WTC11 (cell line): ENCODE measurements at regions not wholly inside any gene's neighbourhood (a gene's known extent, or its start where the extent isn't known, plus 50 kb on each side); places are given as distances from the start of the nearest gene placed in this dataset.

ENCODE experiments used
- ATAC-seq: fragments of 200-7000 bp; cut with Tn5 transposase; 2 replicates; pipeline ENCODE4 v1.10.0; 2021; ENCODE audit warnings: mild to moderate bottlenecking, moderate library complexity
- CTCF ChIA-PET: fragments of 300-600 bp; sonication (Branson Sonifier 250); formaldehyde crosslinking; loops from one replicate; lab custom pipeline; 2021; ENCODE audit warnings: antibody characterized with exemption; lab: Charles Lee
- POLR2A ChIA-PET: fragments of 350-600 bp; sonication (Branson Sonifier 250); formaldehyde crosslinking; loops from one replicate; lab custom pipeline; 2021; ENCODE audit warnings: antibody characterized with exemption; lab: Charles Lee
- DNase-seq: peaks from one replicate; pipeline ENCODE4 v3.0.0; 2021; ENCODE audit warnings: low spot score
- H3K27ac Mint-ChIP-seq: 2 replicates; pipeline ENCODE4 v1.8.0; 2021; ENCODE audit warnings: mixed read lengths
- H3K27me3 Mint-ChIP-seq: 2 replicates; pipeline ENCODE4 v1.8.0; 2021; ENCODE audit warnings: low read depth, mild to moderate bottlenecking, moderate library complexity, mixed read lengths
- H3K36me3 Mint-ChIP-seq: 2 replicates; pipeline ENCODE4 v1.8.0; 2021; ENCODE audit warnings: mixed read lengths
- H3K4me1 Mint-ChIP-seq: 2 replicates; pipeline ENCODE4 v1.8.0; 2022; ENCODE audit warnings: mixed read lengths
- H3K4me3 Mint-ChIP-seq: 2 replicates; pipeline ENCODE4 v1.8.0; 2021; ENCODE audit warnings: mild to moderate bottlenecking, moderate library complexity, mixed read lengths
- H3K9me3 Mint-ChIP-seq: 2 replicates; pipeline ENCODE4 v1.8.0; 2021; ENCODE audit warnings: mixed read lengths
- AFF4 ChIP-seq: sonication (generic); formaldehyde crosslinking; IDR thresholded peaks from 2 replicates; pipeline ENCODE4 v1.8.1; 2023; ENCODE audit warnings: mild to moderate bottlenecking, missing genetic modification reagents, borderline replicate concordance
- CBFB ChIP-seq: sonication (generic); formaldehyde crosslinking; IDR thresholded peaks from 2 replicates; pipeline ENCODE4 v1.8.1; 2022; ENCODE audit warnings: mild to moderate bottlenecking, low read depth, missing genetic modification reagents
- CREB1 ChIP-seq: sonication (generic); formaldehyde crosslinking; IDR thresholded peaks from 2 replicates; pipeline ENCODE4 v1.8.0; 2023; ENCODE audit warnings: mild to moderate bottlenecking, missing genetic modification reagents
- IRF1 ChIP-seq: sonication (generic); formaldehyde crosslinking; IDR thresholded peaks from 2 replicates; pipeline ENCODE4 v1.8.0; 2023; ENCODE audit warnings: missing genetic modification reagents
- MYBL2 ChIP-seq: sonication (generic); formaldehyde crosslinking; IDR thresholded peaks from 2 replicates; pipeline ENCODE4 v1.8.1; 2023; ENCODE audit warnings: mild to moderate bottlenecking, moderate library complexity, missing genetic modification reagents
- RORB ChIP-seq: fragments of 250-450 bp; sonication (Bioruptor Pico); IDR thresholded peaks from 2 replicates; pipeline ENCODE4 v1.9.0; 2021; ENCODE audit warnings: mild to moderate bottlenecking
- ZBTB21 ChIP-seq: sonication (generic); formaldehyde crosslinking; IDR thresholded peaks from 2 replicates; pipeline ENCODE4 v1.8.1; 2023; ENCODE audit warnings: mild to moderate bottlenecking, missing genetic modification reagents, borderline replicate concordance
- ZNF532 ChIP-seq: fragments of 250-450 bp; sonication (Bioruptor Pico); IDR thresholded peaks from 2 replicates; pipeline ENCODE4 v1.9.0; 2021; ENCODE audit warnings: mild to moderate bottlenecking, borderline replicate concordance
- ZSCAN18 ChIP-seq: fragments of 250-450 bp; sonication (Bioruptor Pico); IDR thresholded peaks from 2 replicates; pipeline ENCODE4 v2.1.2; 2022; ENCODE audit warnings: mild to moderate bottlenecking, moderate library complexity
- TF ChIP-seq, protein P1 (sequence below): fragments of 250-450 bp; sonication (Bioruptor Pico); IDR thresholded peaks from 2 replicates; pipeline ENCODE4 v1.9.0; 2021; ENCODE audit warnings: mild to moderate bottlenecking
- TF ChIP-seq, protein P2 (sequence below): fragments of 250-450 bp; sonication (Bioruptor Pico); conservative IDR thresholded peaks from 2 replicates; pipeline ENCODE4 v1.9.0; 2021; ENCODE audit warnings: mild to moderate bottlenecking

DNA sequence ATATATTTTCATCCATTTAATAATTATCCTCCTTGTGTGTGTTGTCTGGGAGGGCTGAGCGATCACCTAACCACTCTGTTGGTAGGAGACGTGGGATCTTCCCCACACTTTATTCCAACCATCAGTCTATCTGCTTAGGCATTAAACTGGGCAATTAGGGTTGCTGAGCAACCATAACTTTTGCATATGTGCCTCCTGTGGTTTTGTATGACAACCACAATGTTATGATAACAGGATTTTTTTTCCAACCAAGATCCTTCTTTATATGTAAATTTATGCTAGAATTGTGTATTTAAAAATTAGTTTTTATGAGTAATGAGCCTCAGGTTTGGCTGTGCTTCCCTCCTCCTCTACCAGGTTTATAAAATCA is 495.0 kb upstream of the MGMT start:
- H3K36me3 Mint-ChIP-seq, result no peaks in the 10 kb centered on the region
- no peak for ATAC-seq
- CTCF ChIA-PET, result no interaction called here
- POLR2A ChIA-PET, result no interaction called here
- H3K27me3 Mint-ChIP-seq, result no peaks in the 10 kb centered on the region
- TF ChIP-seq CREB1 (CRISPR knock-in tag) (no peak), CBFB (CRISPR knock-in tag) (no peak)
- H3K9me3 Mint-ChIP-seq, result no peaks in the 10 kb centered on the region
- no peak for DNase-seq
- H3K4me3 Mint-ChIP-seq, result no peak overlapping the region
- H3K27ac Mint-ChIP-seq, result no peak overlapping the region
- H3K4me1 Mint-ChIP-seq, result peaks cover 10% of the 10 kb centered on the region

GRCh38 chr10:128973221-128973620 is 493.8 kb upstream of the MGMT start:
- Mint-ChIP-seq H3K4me1 (peaks cover 10% of the 10 kb centered on the region), H3K9me3 (no peaks in the 10 kb centered on the region), H3K27me3 (no peaks in the 10 kb centered on the region), H3K4me3 (no peak overlapping the region), H3K27ac (no peak overlapping the region), H3K36me3 (no peaks in the 10 kb centered on the region)
- DNase-seq (no peak), ATAC-seq (no peak)
- ChIA-PET CTCF (no interaction called here), POLR2A (no interaction called here)
- TF ChIP-seq AFF4 (CRISPR knock-in tag), result no peak
- no peak for TF ChIP-seq IRF1 (CRISPR knock-in tag)
- TF ChIP-seq, protein P1, sequence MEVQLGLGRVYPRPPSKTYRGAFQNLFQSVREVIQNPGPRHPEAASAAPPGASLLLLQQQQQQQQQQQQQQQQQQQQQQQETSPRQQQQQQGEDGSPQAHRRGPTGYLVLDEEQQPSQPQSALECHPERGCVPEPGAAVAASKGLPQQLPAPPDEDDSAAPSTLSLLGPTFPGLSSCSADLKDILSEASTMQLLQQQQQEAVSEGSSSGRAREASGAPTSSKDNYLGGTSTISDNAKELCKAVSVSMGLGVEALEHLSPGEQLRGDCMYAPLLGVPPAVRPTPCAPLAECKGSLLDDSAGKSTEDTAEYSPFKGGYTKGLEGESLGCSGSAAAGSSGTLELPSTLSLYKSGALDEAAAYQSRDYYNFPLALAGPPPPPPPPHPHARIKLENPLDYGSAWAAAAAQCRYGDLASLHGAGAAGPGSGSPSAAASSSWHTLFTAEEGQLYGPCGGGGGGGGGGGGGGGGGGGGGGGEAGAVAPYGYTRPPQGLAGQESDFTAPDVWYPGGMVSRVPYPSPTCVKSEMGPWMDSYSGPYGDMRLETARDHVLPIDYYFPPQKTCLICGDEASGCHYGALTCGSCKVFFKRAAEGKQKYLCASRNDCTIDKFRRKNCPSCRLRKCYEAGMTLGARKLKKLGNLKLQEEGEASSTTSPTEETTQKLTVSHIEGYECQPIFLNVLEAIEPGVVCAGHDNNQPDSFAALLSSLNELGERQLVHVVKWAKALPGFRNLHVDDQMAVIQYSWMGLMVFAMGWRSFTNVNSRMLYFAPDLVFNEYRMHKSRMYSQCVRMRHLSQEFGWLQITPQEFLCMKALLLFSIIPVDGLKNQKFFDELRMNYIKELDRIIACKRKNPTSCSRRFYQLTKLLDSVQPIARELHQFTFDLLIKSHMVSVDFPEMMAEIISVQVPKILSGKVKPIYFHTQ (CRISPR knock-in tag), result no peak
- TF ChIP-seq ZNF532, result no peak
- TF ChIP-seq CREB1 (CRISPR knock-in tag), result no peak

DNA sequence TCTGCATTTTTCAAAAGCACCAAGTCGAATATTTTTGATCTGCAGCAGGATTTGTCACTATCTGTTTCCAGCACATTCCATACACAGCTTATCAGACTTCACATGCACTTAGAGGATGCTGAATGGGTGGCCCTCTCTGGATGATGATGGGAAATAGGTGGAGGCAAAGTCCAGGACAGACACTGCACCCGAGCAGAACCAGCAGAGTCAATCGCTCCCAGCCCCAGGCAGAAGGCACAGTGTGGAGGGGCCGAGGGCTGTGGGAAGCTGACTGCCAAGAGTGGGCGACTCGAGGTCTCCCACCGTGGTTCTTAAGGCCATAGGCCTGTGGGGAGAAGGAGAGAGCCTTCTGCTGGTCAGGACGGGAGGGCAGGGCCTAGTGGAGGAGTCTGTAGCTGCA is 490.2 kb upstream of the MGMT start:
- H3K27ac Mint-ChIP-seq, result no peak overlapping the region
- no peaks in the 10 kb centered on the region for H3K9me3 Mint-ChIP-seq
- H3K4me1 Mint-ChIP-seq, result peaks cover 14% of the 10 kb centered on the region
- POLR2A ChIA-PET, result no interaction called here
- DNase-seq, result no peak
- H3K36me3 Mint-ChIP-seq, result no peaks in the 10 kb centered on the region
- H3K4me3 Mint-ChIP-seq, result no peak overlapping the region
- H3K27me3 Mint-ChIP-seq, result no peaks in the 10 kb centered on the region
- no peak for ATAC-seq
- CTCF ChIA-PET, result no interaction called here
- TF ChIP-seq ZSCAN18, result no peak
- no peak for TF ChIP-seq RORB (CRISPR knock-in tag)
- TF ChIP-seq, protein P2, sequence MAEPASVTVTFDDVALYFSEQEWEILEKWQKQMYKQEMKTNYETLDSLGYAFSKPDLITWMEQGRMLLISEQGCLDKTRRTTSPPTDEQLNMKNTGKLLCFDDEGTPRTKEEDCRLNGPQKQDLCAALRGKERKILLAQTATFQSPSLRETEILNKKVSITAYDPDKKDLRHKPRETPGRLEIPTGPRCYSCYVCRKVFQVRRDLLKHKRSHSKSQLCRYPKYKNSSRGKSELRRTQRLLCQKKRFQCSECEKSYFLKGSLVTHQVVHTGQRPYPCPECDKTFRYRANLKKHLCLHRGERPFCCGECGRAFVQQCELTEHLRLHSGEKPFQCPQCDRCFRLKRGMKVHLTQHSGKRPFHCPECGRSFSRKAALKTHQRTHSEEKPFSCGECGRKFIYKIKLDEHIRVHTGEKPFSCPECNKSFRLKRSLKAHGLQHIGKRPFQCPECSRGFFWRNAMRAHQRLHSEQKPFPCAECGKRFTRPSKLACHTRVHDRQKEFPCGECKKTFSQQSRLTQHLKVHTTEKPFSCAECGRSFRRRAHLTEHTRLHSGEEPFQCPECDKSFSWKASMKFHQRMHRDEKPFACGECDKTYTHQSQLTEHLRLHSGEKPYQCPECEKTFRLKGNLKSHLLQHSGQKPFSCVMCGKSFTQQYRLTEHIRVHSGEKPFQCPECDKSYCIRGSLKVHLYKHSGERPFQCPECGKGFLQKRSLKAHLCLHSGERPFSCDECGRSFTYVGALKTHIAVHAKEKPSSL (CRISPR knock-in tag), result no peak
- TF ChIP-seq AFF4 (CRISPR knock-in tag), result no peak
- TF ChIP-seq ZBTB21, result no peak
- no peak for TF ChIP-seq MYBL2 (CRISPR knock-in tag)
